Globus pallidus (tissue), 1 donor: ENCODE measurements at regions not wholly inside any gene's neighbourhood (a gene's known extent, or its start where the extent isn't known, plus 50 kb on each side); places are given as distances from the start of the nearest gene placed in this dataset.
"Not testable (repeated sequence)": the region's sequence is repeated elsewhere in the genome, so short reads cannot be mapped to it uniquely, and the experiment has no call there.

Source experiments
- DNase-seq: peaks from one replicate; pipeline ENCODE4 v3.0.0-alpha.2; 2015; ENCODE audit warnings: low spot score

DNA sequence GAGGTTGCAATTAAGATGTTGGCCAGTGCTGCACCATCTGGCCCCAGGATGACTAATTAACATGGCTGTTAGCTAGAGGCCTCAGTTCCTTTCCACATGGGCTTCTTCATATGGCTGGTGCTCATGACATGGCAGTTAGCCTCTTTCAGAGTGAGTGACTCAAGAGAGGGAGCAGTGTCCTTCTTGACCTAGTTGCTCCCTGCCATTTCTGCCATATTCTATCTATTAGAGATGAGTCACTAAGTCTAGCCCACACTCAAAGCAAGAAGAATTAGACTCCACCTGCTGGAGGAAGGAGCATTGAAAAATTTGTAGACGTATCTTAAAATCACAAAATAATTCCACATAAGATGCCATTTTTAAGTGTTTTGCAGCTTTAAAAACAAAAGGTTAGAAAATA, 651.2 kb upstream of the CCNG1 start:
- DNase-seq = no peak

DNA sequence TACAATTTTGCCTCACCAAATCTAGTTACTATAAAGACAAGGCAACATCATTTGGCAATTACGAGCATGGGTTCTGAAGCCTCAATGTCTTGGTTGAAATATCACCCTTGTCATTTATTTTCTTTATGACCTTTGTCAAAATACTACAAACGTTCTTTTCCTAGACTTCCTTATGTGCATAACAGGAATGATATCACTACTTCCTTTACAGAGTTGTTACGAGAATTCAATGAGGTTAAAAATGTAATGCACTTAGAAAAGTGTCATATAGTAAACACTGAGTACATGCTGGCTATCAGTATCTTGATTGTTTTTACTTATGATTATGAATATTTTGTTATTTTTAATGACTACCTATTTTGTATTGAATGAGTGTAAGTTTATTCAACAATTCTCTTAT, 640.9 kb upstream of the CCNG1 start:
- DNase-seq = no peak

DNA sequence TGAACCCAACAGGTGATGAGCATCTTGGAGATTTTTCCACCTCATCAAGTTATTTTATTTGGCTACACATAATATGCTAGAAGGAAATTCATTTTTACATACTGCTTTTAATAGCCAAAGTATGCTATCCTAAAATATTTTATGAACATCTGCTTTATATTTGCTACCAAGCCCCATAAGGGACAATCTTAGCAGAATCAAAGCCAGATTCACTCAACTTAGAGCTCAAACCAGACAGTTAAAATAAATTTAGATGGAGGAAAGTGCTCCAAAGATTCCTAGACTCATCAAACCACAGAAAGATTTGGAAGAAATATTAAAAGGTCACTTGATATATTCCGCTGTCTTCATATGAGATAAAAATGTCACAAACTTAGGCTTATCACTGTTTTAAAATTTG, 637.1 kb upstream of the CCNG1 start:
- no peak for DNase-seq

DNA sequence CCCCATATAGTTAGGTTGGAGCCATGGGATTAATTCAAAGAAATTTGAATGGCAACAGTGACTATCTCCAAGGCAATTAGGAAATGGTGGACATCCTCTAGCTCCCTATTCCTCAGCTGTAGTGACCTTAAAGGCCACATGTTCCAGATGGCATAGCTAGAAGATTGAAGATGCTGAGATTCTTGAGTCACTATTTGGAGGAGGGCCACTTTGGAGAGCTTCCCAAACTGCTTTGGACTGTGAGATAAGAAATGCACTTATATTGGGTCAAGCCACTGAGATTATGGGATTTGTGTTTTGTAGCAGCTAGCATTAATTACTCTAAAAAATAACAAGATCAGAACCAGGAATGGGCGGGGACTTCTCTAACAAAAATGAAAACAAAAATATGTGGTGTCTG, 636.2 kb upstream of the CCNG1 start:
- no peak for DNase-seq

DNA sequence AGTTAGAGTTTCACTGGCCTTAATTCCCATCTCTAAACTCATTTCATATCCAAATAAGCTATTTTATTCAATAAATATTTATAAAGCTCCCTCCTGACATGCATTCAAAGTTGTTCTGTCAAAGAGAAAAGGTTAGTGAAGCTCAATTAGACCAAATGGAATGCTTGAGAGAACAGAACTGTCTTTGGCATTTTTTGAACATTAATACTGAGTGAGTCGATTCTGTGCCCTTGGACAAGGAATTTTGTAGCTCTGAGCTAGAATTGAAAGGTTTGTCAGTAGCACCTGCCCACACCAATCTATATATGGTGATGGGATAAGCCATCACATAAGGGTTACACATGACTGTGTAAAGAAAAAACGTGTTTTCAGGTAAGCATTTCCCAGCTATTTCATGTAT, 631.2 kb upstream of the CCNG1 start:
- DNase-seq = no peak

DNA sequence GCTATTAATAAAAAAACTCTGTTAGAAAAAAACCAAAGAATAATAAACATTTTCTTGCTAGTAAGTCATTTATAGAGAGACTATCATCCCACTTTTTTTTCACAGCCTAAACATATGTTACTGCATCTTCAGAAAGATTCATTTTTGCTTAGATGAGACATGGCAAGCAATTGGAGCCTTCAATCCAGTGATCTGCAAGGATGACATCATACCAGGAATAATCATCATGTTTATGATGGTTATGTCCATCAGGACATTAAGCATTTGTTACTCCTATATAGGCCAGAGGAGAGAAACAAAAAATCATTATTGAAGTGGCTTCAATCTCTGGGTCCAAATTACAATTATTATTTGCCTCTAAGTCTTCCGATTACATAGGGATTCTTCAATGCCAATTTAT, 626.3 kb upstream of the CCNG1 start:
- DNase-seq = no peak

DNA sequence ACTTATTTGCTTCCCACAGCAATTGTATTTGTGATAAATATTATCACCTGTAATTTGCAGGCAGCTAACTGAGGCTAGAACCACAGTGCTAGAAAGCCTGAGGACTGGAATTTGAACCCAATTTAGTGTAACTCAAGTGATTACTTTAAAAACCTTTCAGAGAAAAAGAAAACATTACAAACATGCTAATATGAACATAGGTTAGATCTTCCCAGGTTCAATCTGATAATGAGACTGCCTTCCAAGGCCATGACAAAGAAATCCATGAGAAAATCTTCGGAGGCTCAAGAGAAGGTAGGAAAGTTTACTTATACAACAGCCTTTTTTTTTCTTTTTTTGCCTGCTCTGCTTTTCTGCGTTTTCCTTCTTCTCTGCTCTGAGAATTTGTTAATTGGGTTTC, 620.6 kb upstream of the CCNG1 start:
- no peak for DNase-seq

DNA sequence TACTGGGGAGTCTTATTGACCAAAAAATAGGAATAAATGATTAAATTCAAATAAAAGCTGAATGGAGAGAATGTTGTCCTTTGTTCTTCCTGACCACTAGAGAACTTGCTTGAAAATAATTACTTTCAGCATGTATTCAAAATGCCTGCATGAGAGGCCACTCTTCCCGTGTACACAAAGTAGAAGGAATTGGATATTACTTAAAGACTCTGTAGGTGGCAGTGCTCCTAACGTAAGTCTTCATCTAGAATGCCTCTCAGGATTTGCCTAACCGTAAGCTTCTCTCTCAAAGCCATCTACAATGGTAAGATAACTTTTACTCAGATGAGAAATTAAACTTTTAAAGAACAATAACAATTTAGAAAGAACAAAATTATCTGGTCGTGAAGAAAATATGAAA, 620.0 kb upstream of the CCNG1 start:
- DNase-seq = no peak

DNA sequence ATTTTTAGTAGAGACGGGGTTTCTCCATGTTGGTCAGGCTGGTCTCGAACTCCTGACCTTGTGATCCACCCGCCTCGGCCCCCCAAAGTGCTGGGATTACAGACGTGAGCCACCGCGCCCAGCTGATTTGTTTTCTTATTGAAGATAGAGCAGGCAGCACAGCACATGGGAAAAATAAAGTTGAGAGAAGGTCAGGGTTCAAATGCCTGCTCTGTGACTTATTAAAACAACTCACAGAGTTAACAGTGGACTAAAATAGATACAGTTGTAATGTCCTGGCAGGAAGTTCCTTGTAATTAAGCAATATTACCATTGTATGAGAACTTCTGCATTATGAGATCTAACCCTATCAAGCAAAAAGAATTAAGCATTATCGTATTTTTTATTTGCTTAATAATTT, 615.7 kb upstream of the CCNG1 start:
- DNase-seq = not testable (repeated sequence)

DNA sequence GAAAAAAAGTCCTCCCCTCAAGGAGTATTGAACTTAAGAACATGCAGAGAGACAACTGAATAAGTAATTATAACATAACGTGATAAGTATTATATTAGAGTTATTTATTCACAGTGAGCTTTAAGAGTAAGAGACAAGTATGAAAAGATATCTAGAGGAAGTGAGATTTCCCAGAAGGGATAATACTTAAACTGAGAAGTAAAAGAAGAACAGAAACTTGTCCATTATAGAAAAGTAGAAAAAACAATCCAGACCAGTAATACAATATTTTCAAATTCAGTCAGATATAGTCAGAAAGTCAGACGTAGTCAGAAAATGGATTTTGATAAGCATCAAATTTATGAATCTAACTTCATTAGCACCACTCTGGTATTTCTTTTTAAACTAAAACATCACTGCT, 613.0 kb upstream of the CCNG1 start:
- no peak for DNase-seq

DNA sequence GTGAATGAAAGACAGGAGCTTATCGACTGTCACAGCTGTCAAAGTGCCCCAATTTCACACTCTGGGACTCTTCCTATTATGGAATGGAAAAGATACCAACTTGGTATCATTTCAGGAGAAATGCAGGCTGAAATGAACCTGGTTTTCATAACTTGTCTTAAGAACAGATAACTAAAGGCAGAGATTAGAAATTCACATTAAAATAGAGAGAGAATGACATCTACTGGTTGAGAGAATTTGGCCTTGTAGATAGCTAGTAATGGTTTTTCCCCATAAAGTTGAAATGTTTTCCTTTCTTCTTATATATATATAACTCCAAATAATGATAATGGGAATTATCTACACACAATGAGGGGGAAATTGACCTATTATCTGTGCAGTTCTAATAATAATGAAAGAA, 600.2 kb upstream of the CCNG1 start:
- DNase-seq = no peak

DNA sequence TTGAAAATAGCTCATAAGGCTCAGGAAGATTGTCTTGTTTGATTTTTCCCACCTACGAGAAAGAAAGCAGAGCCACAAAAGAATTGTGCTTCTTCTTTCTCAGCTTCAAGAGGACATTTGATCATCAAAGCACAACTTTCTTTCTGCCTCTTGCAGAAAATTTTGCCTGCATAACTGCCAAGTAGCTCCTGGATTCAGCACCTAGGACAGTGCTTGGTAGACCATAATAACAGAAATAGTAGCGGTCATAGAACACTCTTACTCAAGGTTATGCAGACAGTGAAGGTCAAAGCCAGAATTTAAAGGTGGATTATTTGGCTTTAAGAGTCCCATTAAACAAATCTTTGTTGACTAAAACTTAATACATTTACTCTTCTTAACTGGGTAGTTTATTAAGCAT, 594.7 kb upstream of the CCNG1 start:
- no peak for DNase-seq

DNA sequence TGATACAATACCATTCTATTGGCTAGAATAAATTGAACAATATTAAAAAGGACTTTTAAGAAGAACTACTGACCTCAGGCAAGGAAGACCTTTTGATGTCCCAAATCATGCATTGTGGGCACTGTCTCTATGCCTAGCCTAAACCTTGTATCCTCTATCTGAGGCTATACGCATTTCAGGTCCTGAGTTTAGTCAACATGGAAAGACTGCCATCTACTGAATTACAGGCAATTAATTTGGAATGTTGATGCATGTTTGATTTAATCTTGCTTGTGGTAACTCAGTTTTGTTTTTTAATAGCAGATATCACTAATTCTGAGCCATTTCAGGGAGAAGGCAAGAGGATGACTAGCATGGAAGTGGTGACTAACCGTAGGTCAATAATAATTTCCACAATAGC, 585.3 kb upstream of the CCNG1 start:
- DNase-seq = no peak

DNA sequence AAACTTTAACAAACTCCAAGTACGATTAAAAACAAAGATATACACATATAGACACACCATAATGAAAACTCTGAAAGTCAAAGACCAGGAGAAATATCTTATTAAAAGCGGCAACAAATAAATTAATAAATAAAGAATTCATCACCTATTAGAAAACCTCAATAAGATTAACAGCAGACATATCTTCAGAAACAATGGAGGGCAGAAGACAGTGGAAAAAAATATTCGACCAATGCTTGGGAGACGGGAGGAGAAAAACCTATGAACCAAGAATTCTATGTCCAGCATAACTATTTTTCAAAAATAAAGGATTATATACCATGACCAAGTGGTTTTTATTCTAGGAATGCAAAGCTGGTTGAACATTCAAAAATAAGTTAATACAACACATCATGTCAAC, 578.6 kb upstream of the CCNG1 start:
- DNase-seq = no peak

DNA sequence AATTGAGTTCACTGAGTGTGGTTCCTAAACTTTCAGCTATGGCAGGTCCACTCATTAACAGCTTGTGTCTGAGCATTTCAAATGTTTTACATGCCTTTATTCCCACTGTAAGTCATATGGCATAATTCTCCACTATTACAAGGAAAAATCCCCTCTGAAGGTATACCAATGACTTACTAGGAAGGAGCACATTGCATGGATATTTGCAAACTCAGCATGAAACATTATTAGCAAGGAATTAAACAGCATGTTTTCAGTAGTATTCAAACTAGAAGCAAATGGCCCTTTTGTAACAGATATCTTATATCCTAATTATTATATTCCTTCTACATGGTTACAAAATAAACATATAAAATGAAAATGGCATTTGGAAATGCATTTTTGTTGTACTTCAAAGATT, 566.4 kb upstream of the CCNG1 start:
- no peak for DNase-seq

DNA sequence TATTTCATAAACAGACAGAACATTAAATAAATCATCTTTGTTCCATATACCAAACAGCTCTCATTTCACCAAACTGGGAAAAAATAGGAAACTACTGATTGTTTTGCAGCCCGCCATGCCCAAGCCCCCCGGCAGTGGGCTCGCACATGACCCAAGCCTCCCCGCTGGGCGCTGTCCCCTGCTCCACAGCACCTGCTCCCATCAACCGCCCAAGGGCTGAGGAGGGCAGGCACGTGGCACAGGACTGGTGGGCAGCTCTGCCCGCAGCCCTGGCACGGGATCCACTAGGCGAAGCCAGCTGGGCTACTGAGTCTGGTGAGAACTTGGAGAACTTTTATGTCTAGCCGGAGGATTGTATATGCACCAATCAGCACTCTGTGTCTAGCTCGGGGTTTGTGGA, 554.8 kb upstream of the CCNG1 start:
- DNase-seq = no peak

DNA sequence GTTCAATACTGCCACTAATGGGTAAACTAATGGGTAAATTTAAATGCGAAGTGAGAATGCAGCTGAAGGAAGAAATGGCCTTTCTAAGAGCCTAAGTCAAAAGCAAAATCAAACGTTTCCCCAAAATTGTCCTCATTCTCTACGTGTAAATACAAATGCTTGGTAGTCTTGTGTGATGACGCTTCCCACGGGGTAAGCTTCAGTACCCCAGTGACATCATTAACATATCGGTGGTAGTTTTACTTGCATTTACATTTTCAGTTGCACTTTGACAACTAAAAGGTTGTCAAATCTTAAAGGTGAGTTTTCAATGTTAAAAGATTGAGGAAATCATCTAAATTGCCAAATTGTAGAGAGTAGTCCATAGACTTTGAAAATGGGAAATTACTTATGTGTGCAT, 550.7 kb upstream of the CCNG1 start:
- no peak for DNase-seq

DNA sequence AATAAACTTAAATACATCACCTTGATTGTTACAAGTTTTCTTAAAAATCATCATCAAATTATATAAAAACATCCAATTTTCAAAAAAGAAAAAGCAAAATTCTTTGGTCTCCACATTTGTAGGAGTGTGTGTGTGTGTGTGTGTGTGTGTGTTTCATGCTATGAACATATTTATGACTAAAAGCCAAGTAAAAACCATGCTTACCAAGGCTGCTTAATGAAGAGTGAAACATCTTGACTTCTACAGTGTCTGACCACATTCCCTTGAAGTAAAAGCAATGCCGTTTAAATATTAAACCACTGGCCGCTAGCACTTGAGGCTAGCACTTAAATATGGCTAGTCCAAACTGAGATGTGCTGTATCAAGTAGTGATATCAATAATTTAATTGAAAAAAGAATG, 549.1 kb upstream of the CCNG1 start:
- no peak for DNase-seq

DNA sequence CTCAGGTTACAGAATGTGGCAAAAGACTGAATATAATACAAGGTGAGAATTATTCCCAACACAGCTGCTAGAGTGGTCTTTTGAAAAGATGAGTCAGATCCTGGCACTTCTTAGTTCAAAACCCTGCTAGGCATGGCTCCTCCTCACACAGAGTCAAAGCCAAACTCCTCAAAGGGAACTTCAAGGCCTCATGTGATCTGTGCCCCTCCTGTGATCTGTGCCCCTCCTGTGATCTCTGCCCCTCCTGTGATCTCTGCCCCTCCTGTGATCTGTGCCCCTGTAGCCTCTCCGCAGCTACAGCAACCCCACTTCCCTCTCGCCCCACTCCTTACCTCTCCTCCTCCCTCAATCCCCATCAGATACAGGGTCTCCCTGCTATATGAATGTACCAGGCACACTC, 525.5 kb upstream of the CCNG1 start:
- DNase-seq = no peak

DNA sequence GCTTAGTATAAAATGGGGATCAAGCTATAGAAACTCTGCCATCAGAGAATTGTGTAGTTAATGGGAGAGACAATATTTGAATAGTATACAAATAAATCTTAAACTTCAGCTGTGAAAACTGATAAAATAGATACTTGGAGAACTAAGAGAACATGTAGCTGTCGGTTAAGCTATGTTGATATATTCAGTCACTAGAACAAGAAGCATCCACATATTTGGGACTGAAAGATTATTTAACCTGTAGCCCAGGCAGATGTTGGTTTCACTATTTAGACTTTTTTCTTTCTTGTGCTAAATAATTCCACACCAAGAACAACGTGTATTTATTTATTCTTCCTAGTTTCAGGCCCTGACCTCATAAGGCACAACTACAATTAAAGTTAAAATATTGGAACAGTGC, 521.0 kb upstream of the CCNG1 start:
- no peak for DNase-seq

DNA sequence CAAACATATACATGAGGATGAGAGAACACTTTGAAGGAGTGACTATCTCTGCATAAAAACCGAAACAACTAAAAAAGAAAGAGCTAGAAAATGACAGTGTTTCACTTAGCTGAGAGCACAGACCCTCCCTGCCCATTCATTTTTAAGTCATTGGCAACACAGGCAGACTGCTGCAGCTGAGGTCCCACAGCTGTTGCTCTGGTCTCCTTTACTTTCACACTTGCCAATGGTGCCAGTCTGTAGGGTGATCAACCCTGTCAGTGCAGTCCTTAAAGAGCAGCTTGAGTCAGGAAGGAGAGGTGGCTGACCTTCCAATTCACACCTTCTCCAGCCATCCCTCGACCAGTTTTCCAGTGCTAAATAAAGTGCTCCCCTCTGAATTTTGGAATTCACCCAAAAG, 508.3 kb upstream of the CCNG1 start:
- no peak for DNase-seq

DNA sequence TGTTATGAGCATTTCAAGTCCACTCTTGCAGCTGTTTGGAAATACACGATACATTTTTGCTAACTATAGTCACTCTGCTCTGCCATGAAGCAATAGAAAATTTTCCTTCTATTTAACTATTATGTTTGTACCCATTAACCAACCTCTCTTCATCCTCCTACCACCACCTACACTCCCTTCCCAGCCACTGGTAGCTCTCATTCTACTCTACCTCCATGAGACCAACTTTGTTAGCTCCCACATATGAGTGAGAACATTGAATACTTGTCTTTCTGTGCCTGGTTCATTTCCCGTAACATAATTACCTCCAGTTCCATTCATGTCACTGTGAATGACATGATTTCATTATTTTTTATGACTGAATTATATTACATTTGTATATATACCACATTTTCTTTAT, 505.9 kb upstream of the CCNG1 start:
- no peak for DNase-seq

DNA sequence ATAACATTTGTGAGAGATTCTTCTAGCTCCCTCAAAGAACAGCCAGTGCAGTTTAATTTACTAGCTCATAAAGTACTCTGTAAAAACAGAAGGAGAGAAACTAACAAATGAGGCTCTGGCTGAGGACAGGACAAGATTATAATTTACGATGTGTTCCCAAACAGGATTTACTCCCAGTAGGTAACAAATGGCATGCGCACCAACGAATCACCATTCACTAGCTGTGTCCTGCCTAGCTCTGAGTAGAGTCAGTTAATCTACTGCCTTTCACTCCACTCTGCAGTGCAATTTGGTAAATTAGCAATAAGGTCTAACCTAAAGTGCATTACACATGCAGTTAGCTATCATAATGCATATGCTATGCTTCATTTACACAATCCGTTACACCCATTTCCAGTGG, 497.4 kb upstream of the CCNG1 start:
- DNase-seq = no peak

DNA sequence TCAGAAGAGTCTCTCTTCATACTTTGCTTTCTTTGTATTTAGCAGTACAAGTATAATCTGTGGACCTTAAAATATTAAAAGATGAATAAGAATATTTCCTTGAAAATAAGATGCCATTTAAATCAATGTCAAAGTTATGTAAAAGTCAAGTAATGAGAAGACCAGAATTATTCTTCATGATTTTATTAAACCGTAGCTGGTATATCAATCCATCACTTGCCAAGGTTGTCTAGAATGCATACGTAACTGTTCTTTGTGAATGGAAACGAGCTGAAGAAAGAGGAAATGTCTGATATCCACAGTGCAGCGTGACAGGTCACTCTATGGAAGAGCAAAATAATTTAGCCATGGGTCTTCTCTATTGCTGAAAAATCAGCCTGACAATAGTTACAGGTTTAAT, 488.7 kb upstream of the CCNG1 start:
- no peak for DNase-seq

DNA sequence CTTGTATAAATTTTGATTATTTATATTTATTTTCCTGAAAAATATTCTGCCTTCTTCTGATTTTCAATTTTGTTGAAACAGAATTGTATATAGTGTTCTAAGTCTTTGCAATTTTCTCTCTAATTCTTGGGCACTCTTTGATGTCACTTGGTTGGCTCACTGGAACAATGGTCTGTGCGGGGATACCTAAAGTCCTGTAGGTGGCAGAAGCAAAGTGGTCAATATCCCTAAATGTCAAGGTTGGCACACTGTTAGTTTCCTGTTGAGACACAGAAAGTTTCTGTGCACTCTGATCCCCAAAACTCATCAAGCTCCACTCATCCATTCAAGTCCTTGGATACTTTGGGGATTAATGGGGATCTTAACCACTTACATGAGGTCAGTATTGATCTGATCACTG, 480.8 kb upstream of the CCNG1 start:
- DNase-seq = no peak

DNA sequence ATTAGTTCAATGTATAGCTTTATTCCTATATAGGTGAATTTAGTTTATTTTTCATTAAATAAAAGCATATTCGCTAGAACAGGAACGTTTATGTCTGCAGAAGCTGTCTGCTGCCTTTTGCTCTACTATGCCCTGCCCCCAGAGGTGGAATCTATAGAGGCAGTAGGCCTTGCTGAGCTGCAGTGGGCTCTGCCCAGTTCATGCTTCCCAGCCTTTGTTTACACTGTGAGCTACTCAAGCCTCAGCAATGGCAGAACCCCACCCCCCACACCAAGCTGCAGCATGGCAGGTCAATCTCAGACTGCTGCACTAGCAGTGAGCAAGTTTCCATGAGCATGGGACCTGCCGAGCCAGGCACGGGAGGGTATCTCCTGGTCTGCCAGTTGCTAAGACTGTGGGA, 473.3 kb upstream of the CCNG1 start:
- DNase-seq = not testable (repeated sequence)
